Keratinocyte (primary cell): ENCODE measurements at regions not wholly inside any gene's neighbourhood (a gene's known extent, or its start where the extent isn't known, plus 50 kb on each side); places are given as distances from the start of the nearest gene placed in this dataset.
A peak's percentile ranks its signal among the peaks of the same experiment; 100 is the strongest.

Experiments
- EZH2 ChIP-seq: IDR thresholded peaks from one replicate; pipeline ENCODE4 v1.6.1; 2012; ENCODE audit warnings: inconsistent platforms, mild to moderate bottlenecking, low read length, moderate library complexity
- TF ChIP-seq, protein P1 (sequence below), 3 experiments: IDR thresholded peaks in 1 of 3; conservative IDR thresholded peaks in 1 of 3; optimal IDR thresholded peaks in 1 of 3; 2 replicates in 2 of 3; 3 replicates in 1 of 3; pipeline versions ENCODE3 to v1.5.1; 2011; ENCODE audit warnings: low read length in 3 of 3, mild to moderate bottlenecking in 3 of 3, moderate library complexity in 2 of 3, control low read depth in 1 of 3, inconsistent platforms in 1 of 3; ENCODE audit not compliant: insufficient read depth in 2 of 3; ENCODE audit errors: extremely low read depth in 1 of 3

DNA sequence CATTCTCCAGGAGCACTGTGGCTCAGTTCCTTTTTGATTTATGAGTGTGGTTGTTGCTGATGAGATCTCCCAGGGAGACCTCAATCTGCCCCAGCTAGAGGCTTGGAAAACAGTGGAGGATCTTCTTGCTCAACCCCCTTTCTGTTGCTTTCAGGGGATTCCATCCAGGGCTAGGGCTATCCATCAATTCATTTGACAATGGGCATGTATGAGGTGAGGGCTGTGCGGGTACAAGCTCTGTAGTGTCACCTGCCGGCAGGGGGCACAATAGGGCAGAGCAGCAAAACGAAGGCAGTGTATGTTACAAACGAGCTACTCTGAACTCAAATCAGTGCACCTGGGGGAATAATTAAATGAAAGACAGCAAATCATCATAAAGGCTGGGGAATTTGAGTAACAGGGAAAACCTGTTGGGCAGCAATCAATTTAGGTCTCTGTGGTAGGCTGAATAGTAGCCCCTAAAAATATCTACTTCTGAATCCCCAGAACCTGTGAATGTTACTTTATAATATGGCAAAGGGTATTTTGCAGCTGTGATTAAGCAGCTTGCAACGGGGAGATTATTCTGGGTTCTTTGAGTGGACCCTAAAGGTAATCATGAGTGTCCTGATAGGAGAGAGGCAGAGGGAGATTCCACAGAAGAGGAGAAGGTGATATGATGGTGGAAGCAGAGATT is 170.3 kb upstream of the ZBED5 start:
- TF ChIP-seq, protein P1, sequence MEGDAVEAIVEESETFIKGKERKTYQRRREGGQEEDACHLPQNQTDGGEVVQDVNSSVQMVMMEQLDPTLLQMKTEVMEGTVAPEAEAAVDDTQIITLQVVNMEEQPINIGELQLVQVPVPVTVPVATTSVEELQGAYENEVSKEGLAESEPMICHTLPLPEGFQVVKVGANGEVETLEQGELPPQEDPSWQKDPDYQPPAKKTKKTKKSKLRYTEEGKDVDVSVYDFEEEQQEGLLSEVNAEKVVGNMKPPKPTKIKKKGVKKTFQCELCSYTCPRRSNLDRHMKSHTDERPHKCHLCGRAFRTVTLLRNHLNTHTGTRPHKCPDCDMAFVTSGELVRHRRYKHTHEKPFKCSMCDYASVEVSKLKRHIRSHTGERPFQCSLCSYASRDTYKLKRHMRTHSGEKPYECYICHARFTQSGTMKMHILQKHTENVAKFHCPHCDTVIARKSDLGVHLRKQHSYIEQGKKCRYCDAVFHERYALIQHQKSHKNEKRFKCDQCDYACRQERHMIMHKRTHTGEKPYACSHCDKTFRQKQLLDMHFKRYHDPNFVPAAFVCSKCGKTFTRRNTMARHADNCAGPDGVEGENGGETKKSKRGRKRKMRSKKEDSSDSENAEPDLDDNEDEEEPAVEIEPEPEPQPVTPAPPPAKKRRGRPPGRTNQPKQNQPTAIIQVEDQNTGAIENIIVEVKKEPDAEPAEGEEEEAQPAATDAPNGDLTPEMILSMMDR (optimal IDR thresholded peaks at IDR 0.05 in 1 of 3, IDR thresholded peaks at IDR 0.05 in 1 of 3, conservative IDR thresholded peaks at IDR 0.05 in 1 of 3; ENCODE audit: extremely low read depth in 1 of 3, insufficient read depth in 2 of 3, low read length in 3 of 3): peak; percentile 88 to 97 (median 91)
- no peak for TF ChIP-seq EZH2
